ENCODE measurements at regions not wholly inside any gene's neighbourhood (a gene's known extent, or its start where the extent isn't known, plus 50 kb on each side); places are given as distances from the start of the nearest gene placed in this dataset.
"Not testable (repeated sequence)": the region's sequence is repeated elsewhere in the genome, so short reads cannot be mapped to it uniquely, and the experiment has no call there.

DNA sequence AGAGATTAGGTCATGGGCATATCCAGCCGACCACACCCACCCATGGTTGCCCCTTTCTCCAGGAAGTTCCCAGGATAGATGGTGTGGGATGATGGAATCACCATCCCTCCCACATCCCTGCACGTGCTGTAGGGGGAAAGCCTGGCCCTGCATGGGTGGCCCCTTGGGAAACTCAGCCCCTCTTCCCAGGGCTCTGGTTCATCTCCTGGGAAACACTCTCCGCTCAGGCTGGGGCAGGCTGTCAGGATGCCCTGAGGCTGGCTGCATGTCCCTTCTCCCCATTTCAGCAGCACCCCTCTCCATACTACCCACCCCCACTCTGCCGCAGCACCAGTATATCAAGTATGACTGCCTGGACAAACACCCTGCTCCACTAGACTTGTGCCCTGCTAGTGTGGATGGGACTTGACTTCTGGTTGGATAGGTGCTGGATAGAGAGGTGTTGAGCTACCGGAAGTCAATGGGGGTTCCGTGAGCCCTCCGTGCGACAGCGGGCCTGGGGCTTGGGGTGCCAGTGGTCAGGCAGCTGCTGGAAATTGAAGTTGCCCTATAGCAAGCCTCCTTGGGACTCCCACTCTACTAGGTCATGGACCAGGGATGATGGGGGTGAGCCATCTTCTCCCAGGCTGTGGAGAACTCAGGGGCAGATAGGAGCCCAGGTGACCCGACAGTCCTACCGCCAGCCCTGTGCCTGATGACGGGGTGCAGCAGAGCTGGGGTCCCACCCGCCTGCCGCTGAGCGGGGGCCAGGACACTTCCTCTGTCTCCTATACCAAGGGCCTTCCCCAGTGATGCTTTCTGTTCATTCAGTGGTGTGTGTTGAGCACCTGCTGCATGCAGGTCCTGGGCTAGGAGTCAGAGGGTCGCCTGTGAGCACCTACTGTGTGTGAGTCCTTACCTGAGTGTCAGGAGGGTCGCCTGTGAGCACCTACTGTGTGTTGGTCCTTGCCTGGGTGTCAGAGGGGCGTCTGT, 69.4 kb upstream of the COL5A1 start:
- H3K4me3 ChIP-seq (ENCODE audit: control insufficient read depth in 1 of 7, extremely low read depth in 1 of 7, insufficient read depth in 4 of 7, low read depth in 2 of 7, low read length in 6 of 7), result no peak overlapping the region
- peaks cover 0 to 3% (median 0%) of the 10 kb centered on the region in 5 experiments for H3K27me3 ChIP-seq (replicated peaks in 2 of 5; ENCODE audit: control insufficient read depth in 4 of 5, insufficient read depth in 5 of 5, low read length in 4 of 5)
- no peaks in the 10 kb centered on the region for H3K4me1 ChIP-seq (ENCODE audit: control extremely low read depth in 1 of 4, control insufficient read depth in 4 of 4, insufficient read depth in 4 of 4, low read length in 3 of 4)
- H3K36me3 ChIP-seq (ENCODE audit: control insufficient read depth in 4 of 4, insufficient read depth in 4 of 4, low read length in 3 of 4), result no peaks in the 10 kb centered on the region
- 100% methylated on average over 6 of the region's 18 CpGs for WGBS (ENCODE audit: insufficient coverage)
- peak in 2 of 3 donors; percentile 39 to 63 for DNase-seq
- H3K9me3 ChIP-seq (ENCODE audit: control extremely low read depth in 1 of 5, control insufficient read depth in 4 of 5, insufficient read depth in 2 of 5, low read depth in 1 of 5, low read length in 4 of 5), result peaks cover 0 to under 1% (median 0%) of the 10 kb centered on the region in 5 experiments
- CTCF ChIA-PET, result no interaction called here
- POLR2A ChIA-PET, result no interaction called here
- H3K27ac ChIP-seq (ENCODE audit: insufficient read depth in 1 of 2, low read depth in 1 of 2, low read length in 2 of 2, poor library complexity in 1 of 2, severe bottlenecking in 2 of 2), result no peak overlapping the region

DNA sequence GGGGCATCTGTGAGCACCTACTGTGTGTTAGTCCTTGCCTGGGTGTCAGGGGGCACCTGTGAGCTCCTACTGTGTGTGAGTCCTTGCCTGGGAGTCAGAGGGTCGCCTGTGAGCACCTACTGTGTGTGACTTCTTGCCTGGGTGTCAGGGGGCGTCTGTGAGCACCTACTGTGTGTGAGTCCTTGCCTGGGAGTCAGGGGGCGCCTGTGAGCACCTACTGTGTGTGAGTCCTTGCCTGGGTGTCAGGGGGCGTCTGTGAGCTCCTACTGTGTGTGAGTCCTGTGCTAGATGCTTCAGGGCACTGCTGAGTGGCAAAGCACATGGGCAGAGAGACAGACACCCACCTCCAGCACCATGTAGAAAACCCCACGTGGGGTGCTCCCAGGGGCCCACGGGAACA, 66.9 kb upstream of the COL5A1 start:
- 76% methylated on average over 6 of the region's 6 CpGs for WGBS (ENCODE audit: insufficient coverage)
- H3K27ac ChIP-seq (ENCODE audit: insufficient read depth in 1 of 2, low read depth in 1 of 2, low read length in 2 of 2, poor library complexity in 1 of 2, severe bottlenecking in 2 of 2); H3K4me3 ChIP-seq (ENCODE audit: control insufficient read depth in 1 of 7, extremely low read depth in 1 of 7, insufficient read depth in 4 of 7, low read depth in 2 of 7, low read length in 6 of 7); H3K9me3 ChIP-seq (ENCODE audit: control extremely low read depth in 1 of 5, control insufficient read depth in 4 of 5, insufficient read depth in 2 of 5, low read depth in 1 of 5, low read length in 4 of 5); DNase-seq; H3K36me3 ChIP-seq (ENCODE audit: control insufficient read depth in 4 of 4, insufficient read depth in 4 of 4, low read length in 3 of 4); H3K4me1 ChIP-seq (ENCODE audit: control extremely low read depth in 1 of 4, control insufficient read depth in 4 of 4, insufficient read depth in 4 of 4, low read length in 3 of 4); H3K27me3 ChIP-seq (replicated peaks in 2 of 5; ENCODE audit: control insufficient read depth in 4 of 5, insufficient read depth in 5 of 5, low read length in 4 of 5); CTCF ChIA-PET; POLR2A ChIA-PET: not testable (repeated sequence)

DNA sequence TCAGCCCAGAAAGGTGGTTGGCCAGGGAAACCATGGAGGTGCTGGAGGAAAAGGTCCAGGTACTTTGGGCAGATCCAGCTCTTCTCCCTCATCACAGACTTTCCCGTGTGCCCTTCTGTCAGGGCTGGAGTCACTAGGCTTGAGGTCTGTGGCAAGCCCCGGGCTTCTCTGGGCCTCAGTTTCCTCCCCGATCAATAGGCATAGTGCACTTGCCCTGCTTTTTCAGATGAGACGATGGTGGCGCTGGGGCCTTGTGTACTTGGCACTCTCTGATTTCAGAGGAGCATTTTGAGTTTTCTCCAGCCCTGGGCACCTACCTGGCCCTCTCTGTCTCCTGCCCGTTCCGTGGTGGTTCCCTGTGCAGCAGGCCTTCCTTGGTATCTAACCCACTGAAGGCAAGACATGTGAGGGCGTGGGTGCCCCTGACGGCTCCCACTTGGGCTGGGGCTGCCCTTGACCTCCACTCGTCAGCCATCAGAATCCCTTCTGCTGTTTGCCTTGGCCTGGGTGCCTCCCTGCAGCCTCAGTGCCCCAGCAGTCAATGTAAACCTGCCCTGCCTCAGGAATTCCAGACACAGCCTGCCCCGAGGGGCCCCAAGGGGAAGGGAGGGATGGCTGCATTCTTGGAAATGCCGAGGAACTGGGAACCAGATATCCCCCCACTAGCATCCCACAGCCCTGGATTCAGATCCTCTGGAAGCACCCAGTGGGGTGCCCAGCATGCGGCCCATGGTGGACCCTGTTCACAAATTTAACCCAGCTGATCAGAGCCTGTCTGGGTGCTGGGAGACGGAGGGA, 66.3 kb upstream of the COL5A1 start:
- H3K9me3 ChIP-seq (ENCODE audit: control extremely low read depth in 1 of 5, control insufficient read depth in 4 of 5, insufficient read depth in 2 of 5, low read depth in 1 of 5, low read length in 4 of 5), result peaks cover 0 to 2% (median 0%) of the 10 kb centered on the region in 5 experiments
- no peaks in the 10 kb centered on the region for H3K4me1 ChIP-seq (ENCODE audit: control extremely low read depth in 1 of 4, control insufficient read depth in 4 of 4, insufficient read depth in 4 of 4, low read length in 3 of 4)
- POLR2A ChIA-PET, result no interaction called here
- peaks cover 0 to 3% (median 0%) of the 10 kb centered on the region in 5 experiments for H3K27me3 ChIP-seq (replicated peaks in 2 of 5; ENCODE audit: control insufficient read depth in 4 of 5, insufficient read depth in 5 of 5, low read length in 4 of 5)
- CTCF ChIA-PET, result no interaction called here
- DNase-seq, result no peak
- H3K27ac ChIP-seq (ENCODE audit: insufficient read depth in 1 of 2, low read depth in 1 of 2, low read length in 2 of 2, poor library complexity in 1 of 2, severe bottlenecking in 2 of 2), result no peak overlapping the region
- no peak overlapping the region for H3K4me3 ChIP-seq (ENCODE audit: control insufficient read depth in 1 of 7, extremely low read depth in 1 of 7, insufficient read depth in 4 of 7, low read depth in 2 of 7, low read length in 6 of 7)
- 94% methylated on average over 14 of the region's 14 CpGs for WGBS (ENCODE audit: insufficient coverage)
- H3K36me3 ChIP-seq (ENCODE audit: control insufficient read depth in 4 of 4, insufficient read depth in 4 of 4, low read length in 3 of 4), result no peaks in the 10 kb centered on the region

DNA sequence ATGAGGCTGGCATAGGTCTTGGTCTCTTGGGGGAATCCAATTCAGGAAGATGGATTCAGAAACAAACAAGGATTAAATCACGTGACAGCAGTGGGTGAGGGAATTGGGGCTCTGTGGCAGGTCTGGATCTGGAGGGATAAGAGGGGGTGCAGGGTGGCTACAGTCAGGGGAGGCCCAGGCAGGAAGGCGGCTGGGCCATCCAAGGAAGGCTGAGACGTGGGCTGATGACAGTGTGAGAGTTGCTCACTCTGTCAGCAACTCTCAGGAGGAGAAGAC, 65.8 kb upstream of the COL5A1 start:
- H3K36me3 ChIP-seq (ENCODE audit: control insufficient read depth in 4 of 4, insufficient read depth in 4 of 4, low read length in 3 of 4), result no peaks in the 10 kb centered on the region
- peaks cover 0 to 3% (median 0%) of the 10 kb centered on the region in 5 experiments for H3K27me3 ChIP-seq (replicated peaks in 2 of 5; ENCODE audit: control insufficient read depth in 4 of 5, insufficient read depth in 5 of 5, low read length in 4 of 5)
- peaks cover 0 to 6% (median under 1%) of the 10 kb centered on the region in 5 experiments for H3K9me3 ChIP-seq (ENCODE audit: control extremely low read depth in 1 of 5, control insufficient read depth in 4 of 5, insufficient read depth in 2 of 5, low read depth in 1 of 5, low read length in 4 of 5)
- no peak overlapping the region for H3K4me3 ChIP-seq (ENCODE audit: control insufficient read depth in 1 of 7, extremely low read depth in 1 of 7, insufficient read depth in 4 of 7, low read depth in 2 of 7, low read length in 6 of 7)
- CTCF ChIA-PET, result no interaction called here
- no peak for DNase-seq
- H3K27ac ChIP-seq (ENCODE audit: insufficient read depth in 1 of 2, low read depth in 1 of 2, low read length in 2 of 2, poor library complexity in 1 of 2, severe bottlenecking in 2 of 2), result no peak overlapping the region
- no peaks in the 10 kb centered on the region for H3K4me1 ChIP-seq (ENCODE audit: control extremely low read depth in 1 of 4, control insufficient read depth in 4 of 4, insufficient read depth in 4 of 4, low read length in 3 of 4)
- POLR2A ChIA-PET, result no interaction called here
- WGBS (ENCODE audit: insufficient coverage), result 79% methylated on average over 3 of the region's 3 CpGs

GRCh38 chr9:134585021-134585561, 56.5 kb upstream of the COL5A1 start:
- ChIA-PET POLR2A (no interaction called here), CTCF (interaction anchor here (0.9 to 2.3 kb wide), 3 partner anchors 24 to 139 kb away, joined by 3 to 6 read pairs (median 3); no protein-coding TSS in a partner anchor)
- H3K27ac ChIP-seq (ENCODE audit: insufficient read depth in 1 of 2, low read depth in 1 of 2, low read length in 2 of 2, poor library complexity in 1 of 2, severe bottlenecking in 2 of 2), result no peak overlapping the region
- peaks cover 0 to 11% (median 2%) of the 10 kb centered on the region in 5 experiments for H3K9me3 ChIP-seq (ENCODE audit: control extremely low read depth in 1 of 5, control insufficient read depth in 4 of 5, insufficient read depth in 2 of 5, low read depth in 1 of 5, low read length in 4 of 5)
- DNase-seq, result peak in 1 of 3 donors; percentile 6
- WGBS (ENCODE audit: insufficient coverage), result 46% methylated on average over 18 of the region's 18 CpGs
- peaks cover 0 to 11% (median 5%) of the 10 kb centered on the region in 4 experiments for H3K4me1 ChIP-seq (ENCODE audit: control extremely low read depth in 1 of 4, control insufficient read depth in 4 of 4, insufficient read depth in 4 of 4, low read length in 3 of 4)
- H3K4me3 ChIP-seq (ENCODE audit: control insufficient read depth in 1 of 7, extremely low read depth in 1 of 7, insufficient read depth in 4 of 7, low read depth in 2 of 7, low read length in 6 of 7), result no peak overlapping the region
- no peaks in the 10 kb centered on the region for H3K27me3 ChIP-seq (replicated peaks in 2 of 5; ENCODE audit: control insufficient read depth in 4 of 5, insufficient read depth in 5 of 5, low read length in 4 of 5)
- no peaks in the 10 kb centered on the region for H3K36me3 ChIP-seq (ENCODE audit: control insufficient read depth in 4 of 4, insufficient read depth in 4 of 4, low read length in 3 of 4)

GRCh38 chr9:134585746-134586706, 55.6 kb upstream of the COL5A1 start:
- Histone ChIP-seq H3K36me3 (ENCODE audit: control insufficient read depth in 4 of 4, insufficient read depth in 4 of 4, low read length in 3 of 4) (no peaks in the 10 kb centered on the region), H3K27me3 (replicated peaks in 2 of 5; ENCODE audit: control insufficient read depth in 4 of 5, insufficient read depth in 5 of 5, low read length in 4 of 5) (no peaks in the 10 kb centered on the region), H3K9me3 (ENCODE audit: control extremely low read depth in 1 of 5, control insufficient read depth in 4 of 5, insufficient read depth in 2 of 5, low read depth in 1 of 5, low read length in 4 of 5) (peaks cover 0 to 5% (median 0%) of the 10 kb centered on the region in 5 experiments), H3K4me1 (ENCODE audit: control extremely low read depth in 1 of 4, control insufficient read depth in 4 of 4, insufficient read depth in 4 of 4, low read length in 3 of 4) (peaks cover 0 to 11% (median 5%) of the 10 kb centered on the region in 4 experiments), H3K27ac (ENCODE audit: insufficient read depth in 1 of 2, low read depth in 1 of 2, low read length in 2 of 2, poor library complexity in 1 of 2, severe bottlenecking in 2 of 2) (no peak overlapping the region), H3K4me3 (ENCODE audit: control insufficient read depth in 1 of 7, extremely low read depth in 1 of 7, insufficient read depth in 4 of 7, low read depth in 2 of 7, low read length in 6 of 7) (no peak overlapping the region)
- DNase-seq, result peak; percentile 26 to 81 (median 68)
- CTCF ChIA-PET, result interaction anchor here (1.1 to 2.3 kb wide), 2 partner anchors 24 to 133 kb away, joined by 3 to 6 read pairs; no protein-coding TSS in a partner anchor
- POLR2A ChIA-PET, result no interaction called here
- 81% methylated on average over 23 of the region's 28 CpGs for WGBS (ENCODE audit: insufficient coverage)
